Neuronal stem cell (in vitro differentiated cells): ENCODE measurements at regions not wholly inside any gene's neighbourhood (a gene's known extent, or its start where the extent isn't known, plus 50 kb on each side); places are given as distances from the start of the nearest gene placed in this dataset.

Experiments
- DNase-seq: peaks from one replicate; pipeline ENCODE4 v3.0.0-alpha.2; 2013; ENCODE audit warnings: low spot score
- H2AFZ ChIP-seq: one replicate; pipeline ENCODE4 v1.6.1; 2013; ENCODE audit warnings: mild to moderate bottlenecking, low read length, inconsistent platforms
- H2AK5ac ChIP-seq: 2 replicates; pipeline ENCODE4 v1.6.1; 2013; ENCODE audit warnings: low read depth, mild to moderate bottlenecking, inconsistent platforms, low read length, moderate library complexity, mixed read lengths
- H2BK120ac ChIP-seq: 2 replicates; pipeline ENCODE4 v1.6.1; 2013; ENCODE audit warnings: low read depth, mild to moderate bottlenecking, inconsistent platforms, low read length, moderate library complexity, mixed read lengths
- H2BK12ac ChIP-seq: one replicate; pipeline ENCODE4 v1.6.1; 2013; ENCODE audit warnings: low read length, inconsistent platforms
- H2BK15ac ChIP-seq: 2 replicates; pipeline ENCODE4 v1.6.1; 2013; ENCODE audit warnings: mild to moderate bottlenecking, low read length, inconsistent platforms, mixed read lengths
- H2BK5ac ChIP-seq: one replicate; pipeline ENCODE4 v1.6.1; 2013; ENCODE audit warnings: inconsistent platforms, mild to moderate bottlenecking, low read length, moderate library complexity
- H3K14ac ChIP-seq: one replicate; pipeline ENCODE4 v1.6.1; 2013; ENCODE audit warnings: low read length, inconsistent platforms
- H3K18ac ChIP-seq: 2 replicates; pipeline ENCODE4 v1.6.1; 2013; ENCODE audit warnings: low read length, inconsistent platforms
- H3K23ac ChIP-seq: 2 replicates; pipeline ENCODE4 v1.6.1; 2013; ENCODE audit warnings: low read depth, mild to moderate bottlenecking, mixed read lengths, low read length, inconsistent platforms; ENCODE audit not compliant: poor library complexity
- H3K27ac ChIP-seq: replicated peaks from 3 replicates; pipeline ENCODE4 v1.5.1; 2013; ENCODE audit warnings: low read length, inconsistent platforms
- H3K27me3 ChIP-seq, 3 experiments: 2 replicates each; pipeline ENCODE4 v1.6.1; 2013; ENCODE audit warnings: low read length in 3 of 3, mild to moderate bottlenecking in 2 of 3, inconsistent platforms in 1 of 3, low read depth in 1 of 3, mixed read lengths in 1 of 3, moderate library complexity in 1 of 3; ENCODE audit not compliant: control insufficient read depth in 3 of 3, insufficient read depth in 3 of 3
- H3K36me3 ChIP-seq, 2 donors: replicated peaks in 1 of 2; 2 replicates each; pipeline ENCODE4 v1.6.1; 2013; ENCODE audit warnings: low read length in 2 of 2; ENCODE audit not compliant: control insufficient read depth in 2 of 2, insufficient read depth in 2 of 2
- H3K4ac ChIP-seq: 2 replicates; pipeline ENCODE4 v1.6.1; 2013; ENCODE audit warnings: inconsistent platforms, mild to moderate bottlenecking, low read length, moderate library complexity
- H3K4me1 ChIP-seq, 2 donors: 1 replicate in 1 of 2; 2 replicates in 1 of 2; pipeline ENCODE4 v1.6.1; 2013; ENCODE audit warnings: low read length in 2 of 2, low read depth in 1 of 2; ENCODE audit not compliant: control insufficient read depth in 2 of 2, insufficient read depth in 1 of 2
- H3K4me2 ChIP-seq: one replicate; pipeline ENCODE4 v1.6.1; 2013; ENCODE audit warnings: mild to moderate bottlenecking, low read length, inconsistent platforms; ENCODE audit not compliant: insufficient read depth, poor library complexity, severe bottlenecking
- H3K4me3 ChIP-seq, 2 donors: 2 replicates each; pipeline ENCODE4 v1.5.1; 2013; ENCODE audit warnings: low read length in 2 of 2, mild to moderate bottlenecking in 2 of 2, inconsistent platforms in 1 of 2, moderate library complexity in 1 of 2
- H3K79me1 ChIP-seq: one replicate; pipeline ENCODE4 v1.6.1; 2013; ENCODE audit warnings: low read depth, mild to moderate bottlenecking, inconsistent platforms, low read length, moderate library complexity
- H3K9ac ChIP-seq: one replicate; pipeline ENCODE4 v1.6.1; 2013; ENCODE audit warnings: mild to moderate bottlenecking, low read depth, low read length, inconsistent platforms; ENCODE audit not compliant: poor library complexity
- H3K9me3 ChIP-seq, 2 donors: replicated peaks in 1 of 2; 2 replicates each; pipeline versions ENCODE3 to v1.6.1; 2013; ENCODE audit warnings: low read length in 2 of 2, mild to moderate bottlenecking in 2 of 2, inconsistent platforms in 1 of 2, low read depth in 1 of 2, mixed read lengths in 1 of 2, moderate library complexity in 1 of 2; ENCODE audit not compliant: control insufficient read depth in 2 of 2, insufficient read depth in 1 of 2
- H4K8ac ChIP-seq: one replicate; pipeline ENCODE4 v1.6.1; 2013; ENCODE audit warnings: low read depth, mild to moderate bottlenecking, inconsistent platforms, low read length, moderate library complexity
- H4K91ac ChIP-seq: one replicate; pipeline ENCODE4 v1.6.1; 2013; ENCODE audit warnings: low read length, low read depth, mild to moderate bottlenecking, inconsistent platforms; ENCODE audit not compliant: poor library complexity
- WGBS, 2 donors: extraction: QIAGEN DNeasy Blood & Tissue Kit; methylation state at CpG; one replicate each; pipeline ENCODE4 v1.1.7; 2013; ENCODE audit warnings: missing lambda C conversion rate in 2 of 2, mixed read lengths in 1 of 2; ENCODE audit not compliant: insufficient read length in 2 of 2, insufficient replicate concordance in 1 of 2; ENCODE audit errors: extremely low coverage in 2 of 2; 5-methylcytosine and 5-hydroxymethylcytosine counted together

- no peak overlapping the region for H3K4me3 ChIP-seq
- H3K9ac ChIP-seq = no peak overlapping the region
- no peak overlapping the region for H3K27ac ChIP-seq
- H2AFZ ChIP-seq = no peak overlapping the region
- H3K27me3 ChIP-seq = no peaks in the 10 kb centered on the region
- H2BK12ac ChIP-seq = no peak overlapping the region
- H3K4me2 ChIP-seq = no peak overlapping the region
- no peak overlapping the region for H3K18ac ChIP-seq
- H3K9me3 ChIP-seq = peaks cover 0 to 5% of the 10 kb centered on the region in 2 donors
- no peak overlapping the region for H3K23ac ChIP-seq
- DNase-seq = peak; percentile 37
- no CpG with 5 or more reads among the region's 1 CpG for WGBS, 2 donors
- H3K14ac ChIP-seq = no peak overlapping the region
- H2BK15ac ChIP-seq = no peak overlapping the region
- H3K36me3 ChIP-seq = no peaks in the 10 kb centered on the region
- H2BK5ac ChIP-seq = no peak overlapping the region
- H3K4ac ChIP-seq = no peak overlapping the region
- H4K8ac ChIP-seq = no peak overlapping the region
- no peak overlapping the region for H2BK120ac ChIP-seq
- no peaks in the 10 kb centered on the region for H3K79me1 ChIP-seq
- H3K4me1 ChIP-seq = peaks cover 4 to 6% of the 10 kb centered on the region in 2 donors
- H4K91ac ChIP-seq = no peak overlapping the region
- H2AK5ac ChIP-seq = no peak overlapping the region
These were observed 153.9 kb upstream of the RMST start for GRCh38 chr12:97308576-97309198.

GRCh38 chr12:97309921-97310320 lies 152.7 kb upstream of the RMST start:
- no CpG with 5 or more reads among the region's 5 CpGs for WGBS, 2 donors
- Histone ChIP-seq H3K4ac (no peak overlapping the region), H2BK12ac (no peak overlapping the region), H2BK120ac (no peak overlapping the region), H3K4me2 (no peak overlapping the region), H2BK5ac (no peak overlapping the region), H3K14ac (no peak overlapping the region), H4K8ac (no peak overlapping the region), H3K27me3 (no peaks in the 10 kb centered on the region), H3K23ac (no peak overlapping the region), H3K18ac (no peak overlapping the region), H3K4me1 (peaks cover 4% of the 10 kb centered on the region in 2 donors), H4K91ac (no peak overlapping the region), H3K27ac (no peak overlapping the region), H2AFZ (no peak overlapping the region), H3K9me3 (peaks cover 0 to 7% of the 10 kb centered on the region in 2 donors), H2AK5ac (no peak overlapping the region), H3K4me3 (no peak overlapping the region), H3K79me1 (no peaks in the 10 kb centered on the region), H3K36me3 (no peaks in the 10 kb centered on the region), H3K9ac (no peak overlapping the region), H2BK15ac (no peak overlapping the region)
- DNase-seq = no peak

- Histone ChIP-seq H3K4ac (no peak overlapping the region), H2AFZ (no peak overlapping the region), H4K91ac (no peak overlapping the region), H2BK5ac (no peak overlapping the region), H3K14ac (no peak overlapping the region), H3K4me3 (no peak overlapping the region), H3K79me1 (no peaks in the 10 kb centered on the region), H2BK120ac (no peak overlapping the region), H3K27ac (no peak overlapping the region), H2BK15ac (no peak overlapping the region), H3K4me1 (no peaks in the 10 kb centered on the region), H3K9me3 (peaks cover 0 to 7% of the 10 kb centered on the region in 2 donors), H3K36me3 (no peaks in the 10 kb centered on the region), H2BK12ac (no peak overlapping the region), H4K8ac (no peak overlapping the region), H3K27me3 (no peaks in the 10 kb centered on the region), H3K9ac (no peak overlapping the region), H2AK5ac (no peak overlapping the region), H3K18ac (no peak overlapping the region), H3K23ac (no peak overlapping the region), H3K4me2 (no peak overlapping the region)
- no CpG with 5 or more reads among the region's 3 CpGs for WGBS, 2 donors
- no peak for DNase-seq
These were observed 150.0 kb upstream of the RMST start for GRCh38 chr12:97312570-97313135.

GRCh38 chr12:97313471-97314190 lies 149.0 kb upstream of the RMST start:
- no peak overlapping the region for H2AFZ ChIP-seq
- H3K9me3 ChIP-seq = peaks cover 0 to 7% of the 10 kb centered on the region in 2 donors
- DNase-seq = no peak
- H2BK5ac ChIP-seq = no peak overlapping the region
- H3K36me3 ChIP-seq = no peaks in the 10 kb centered on the region
- no peak overlapping the region for H3K27ac ChIP-seq
- no peaks in the 10 kb centered on the region for H3K27me3 ChIP-seq
- H3K23ac ChIP-seq = no peak overlapping the region
- no peak overlapping the region for H3K18ac ChIP-seq
- no peak overlapping the region for H2BK15ac ChIP-seq
- no peak overlapping the region for H4K91ac ChIP-seq
- no peak overlapping the region for H4K8ac ChIP-seq
- no peak overlapping the region for H3K14ac ChIP-seq
- H3K4me1 ChIP-seq = no peaks in the 10 kb centered on the region
- WGBS, 2 donors = no CpG with 5 or more reads among the region's 2 CpGs
- H2BK12ac ChIP-seq = no peak overlapping the region
- no peak overlapping the region for H2BK120ac ChIP-seq
- H3K79me1 ChIP-seq = no peaks in the 10 kb centered on the region
- no peak overlapping the region for H2AK5ac ChIP-seq
- H3K4ac ChIP-seq = no peak overlapping the region
- no peak overlapping the region for H3K4me3 ChIP-seq
- no peak overlapping the region for H3K4me2 ChIP-seq
- H3K9ac ChIP-seq = no peak overlapping the region
